WTC11 (cell line): ENCODE measurements at regions not wholly inside any gene's neighbourhood (a gene's known extent, or its start where the extent isn't known, plus 50 kb on each side); places are given as distances from the start of the nearest gene placed in this dataset.

Experiments used
- ATAC-seq: fragments of 200-7000 bp; cut with Tn5 transposase; 2 replicates; pipeline ENCODE4 v1.10.0; 2021; ENCODE audit warnings: mild to moderate bottlenecking, moderate library complexity
- CTCF ChIA-PET: fragments of 300-600 bp; sonication (Branson Sonifier 250); formaldehyde crosslinking; loops from one replicate; lab custom pipeline; 2021; ENCODE audit warnings: antibody characterized with exemption; lab: Charles Lee
- POLR2A ChIA-PET: fragments of 350-600 bp; sonication (Branson Sonifier 250); formaldehyde crosslinking; loops from one replicate; lab custom pipeline; 2021; ENCODE audit warnings: antibody characterized with exemption; lab: Charles Lee
- DNase-seq: peaks from one replicate; pipeline ENCODE4 v3.0.0; 2021; ENCODE audit warnings: low spot score
- H3K27ac Mint-ChIP-seq: 2 replicates; pipeline ENCODE4 v1.8.0; 2021; ENCODE audit warnings: mixed read lengths
- H3K27me3 Mint-ChIP-seq: 2 replicates; pipeline ENCODE4 v1.8.0; 2021; ENCODE audit warnings: low read depth, mild to moderate bottlenecking, moderate library complexity, mixed read lengths
- H3K36me3 Mint-ChIP-seq: 2 replicates; pipeline ENCODE4 v1.8.0; 2021; ENCODE audit warnings: mixed read lengths
- H3K4me1 Mint-ChIP-seq: 2 replicates; pipeline ENCODE4 v1.8.0; 2022; ENCODE audit warnings: mixed read lengths
- H3K4me3 Mint-ChIP-seq: 2 replicates; pipeline ENCODE4 v1.8.0; 2021; ENCODE audit warnings: mild to moderate bottlenecking, moderate library complexity, mixed read lengths
- H3K9me3 Mint-ChIP-seq: 2 replicates; pipeline ENCODE4 v1.8.0; 2021; ENCODE audit warnings: mixed read lengths
- ATF1 ChIP-seq: sonication (generic); formaldehyde crosslinking; IDR thresholded peaks from 2 replicates; pipeline ENCODE4 v1.8.1; 2023; ENCODE audit warnings: mild to moderate bottlenecking, moderate library complexity, missing genetic modification reagents
- CREB1 ChIP-seq: sonication (generic); formaldehyde crosslinking; IDR thresholded peaks from 2 replicates; pipeline ENCODE4 v1.8.0; 2023; ENCODE audit warnings: mild to moderate bottlenecking, missing genetic modification reagents
- FOXJ3 ChIP-seq: sonication (generic); formaldehyde crosslinking; IDR thresholded peaks from 2 replicates; pipeline ENCODE4 v1.9.0; 2021; ENCODE audit warnings: missing genetic modification reagents, mild to moderate bottlenecking, borderline replicate concordance
- GTF2I ChIP-seq: fragments of 250-450 bp; sonication (Bioruptor Pico); conservative IDR thresholded peaks from 2 replicates; pipeline ENCODE4 v1.4.0; 2021; ENCODE audit warnings: mild to moderate bottlenecking
- MYBL2 ChIP-seq: sonication (generic); formaldehyde crosslinking; IDR thresholded peaks from 2 replicates; pipeline ENCODE4 v1.8.1; 2023; ENCODE audit warnings: mild to moderate bottlenecking, moderate library complexity, missing genetic modification reagents
- NFATC4 ChIP-seq: fragments of 250-450 bp; sonication (Bioruptor Pico); IDR thresholded peaks from 2 replicates; pipeline ENCODE4 v1.9.0; 2021; ENCODE audit warnings: mild to moderate bottlenecking
- NFYB ChIP-seq: sonication (generic); formaldehyde crosslinking; conservative IDR thresholded peaks from 2 replicates; pipeline ENCODE4 v1.8.0; 2022; ENCODE audit warnings: low read depth, missing genetic modification reagents
- NR2C2 ChIP-seq: sonication (generic); formaldehyde crosslinking; IDR thresholded peaks from 2 replicates; pipeline ENCODE4 v1.8.0; 2022; ENCODE audit warnings: mild to moderate bottlenecking, missing genetic modification reagents
- PRRX2 ChIP-seq: fragments of 250-450 bp; sonication (Bioruptor Pico); IDR thresholded peaks from 2 replicates; pipeline ENCODE4 v1.8.0; 2021; ENCODE audit warnings: mild to moderate bottlenecking
- TEAD4 ChIP-seq: sonication (generic); formaldehyde crosslinking; IDR thresholded peaks from 2 replicates; pipeline ENCODE4 v1.8.0; 2022; ENCODE audit warnings: mild to moderate bottlenecking, missing genetic modification reagents
- ZBTB43 ChIP-seq: sonication (generic); formaldehyde crosslinking; IDR thresholded peaks from 2 replicates; pipeline ENCODE4 v1.8.1; 2023; ENCODE audit warnings: mild to moderate bottlenecking, missing genetic modification reagents
- ZNF219 ChIP-seq: sonication (generic); formaldehyde crosslinking; IDR thresholded peaks from 2 replicates; pipeline ENCODE4 v1.8.0; 2023; ENCODE audit warnings: missing genetic modification reagents, mild to moderate bottlenecking, borderline replicate concordance
- ZNF263 ChIP-seq: sonication (generic); formaldehyde crosslinking; IDR thresholded peaks from 2 replicates; pipeline ENCODE4 v1.8.1; 2022; ENCODE audit warnings: low read depth, mild to moderate bottlenecking, moderate library complexity, missing genetic modification reagents
- ZNF317 ChIP-seq: sonication (generic); formaldehyde crosslinking; IDR thresholded peaks from 2 replicates; pipeline ENCODE4 v1.8.1; 2023; ENCODE audit warnings: low read depth, mild to moderate bottlenecking, moderate library complexity, missing genetic modification reagents, borderline replicate concordance
- TF ChIP-seq, protein P1 (sequence below): sonication (generic); formaldehyde crosslinking; IDR thresholded peaks from 2 replicates; pipeline ENCODE4 v1.8.0; 2023; ENCODE audit warnings: missing genetic modification reagents
- TF ChIP-seq, protein P2 (sequence below): sonication (generic); formaldehyde crosslinking; conservative IDR thresholded peaks from 2 replicates; pipeline ENCODE4 v1.8.1; 2023; ENCODE audit warnings: mild to moderate bottlenecking, low read depth, missing genetic modification reagents, moderate library complexity

GRCh38 chr6:90928051-90928450, 341.2 kb upstream of the MAP3K7 start (continued):
- no peak for TF ChIP-seq TEAD4 (CRISPR knock-in tag)

DNA sequence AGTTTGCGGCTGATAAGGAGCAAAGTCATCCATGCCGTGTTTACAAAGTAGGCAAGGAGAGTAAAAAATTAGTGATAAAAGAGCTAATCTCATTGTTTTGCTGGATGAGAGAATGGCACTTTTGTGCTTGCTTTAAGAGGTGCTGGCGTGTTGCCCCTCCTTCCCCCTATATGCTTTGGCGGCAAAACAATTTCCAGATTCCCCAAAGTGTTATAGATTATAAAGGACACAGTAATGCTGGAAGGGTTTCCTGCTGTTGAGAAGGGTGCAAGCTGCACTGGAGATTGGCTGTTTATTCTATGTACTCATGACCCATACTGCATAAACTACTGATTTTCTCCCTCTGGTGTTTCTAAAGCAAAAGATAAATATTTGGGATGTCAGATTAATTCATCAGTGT, 338.9 kb upstream of the MAP3K7 start:
- Mint-ChIP-seq H3K4me1 (peaks cover 19% of the 10 kb centered on the region), H3K27ac (no peak overlapping the region), H3K4me3 (no peak overlapping the region), H3K27me3 (no peaks in the 10 kb centered on the region), H3K36me3 (no peaks in the 10 kb centered on the region), H3K9me3 (no peaks in the 10 kb centered on the region)
- no peak for DNase-seq
- ATAC-seq: no peak
- ChIA-PET CTCF (no interaction called here), POLR2A (no interaction called here)
- TF ChIP-seq MYBL2 (no peak), NFATC4 (CRISPR knock-in tag) (no peak), CREB1 (no peak), GTF2I (CRISPR knock-in tag) (no peak), ZNF317 (no peak), ZNF219 (CRISPR knock-in tag) (no peak), FOXJ3 (CRISPR knock-in tag) (no peak)

- TF ChIP-seq, protein P1, sequence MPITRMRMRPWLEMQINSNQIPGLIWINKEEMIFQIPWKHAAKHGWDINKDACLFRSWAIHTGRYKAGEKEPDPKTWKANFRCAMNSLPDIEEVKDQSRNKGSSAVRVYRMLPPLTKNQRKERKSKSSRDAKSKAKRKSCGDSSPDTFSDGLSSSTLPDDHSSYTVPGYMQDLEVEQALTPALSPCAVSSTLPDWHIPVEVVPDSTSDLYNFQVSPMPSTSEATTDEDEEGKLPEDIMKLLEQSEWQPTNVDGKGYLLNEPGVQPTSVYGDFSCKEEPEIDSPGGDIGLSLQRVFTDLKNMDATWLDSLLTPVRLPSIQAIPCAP (CRISPR knock-in tag): no peak
- TF ChIP-seq PRRX2 (CRISPR knock-in tag) (no peak), GTF2I (CRISPR knock-in tag) (no peak), ATF1 (no peak), NFYB (CRISPR knock-in tag) (no peak), ZBTB43 (no peak)
- Mint-ChIP-seq H3K27ac (no peak overlapping the region), H3K4me3 (no peak overlapping the region), H3K27me3 (no peaks in the 10 kb centered on the region), H3K9me3 (no peaks in the 10 kb centered on the region), H3K4me1 (no peaks in the 10 kb centered on the region), H3K36me3 (no peaks in the 10 kb centered on the region)
- POLR2A ChIA-PET: no interaction called here
- ATAC-seq (no peak), DNase-seq (no peak)
- CTCF ChIA-PET: interaction anchor here (0.6 kb wide), 1 partner anchor 312 kb away, joined by 3 read pairs; no protein-coding TSS in a partner anchor
These were observed 335.5 kb upstream of the MAP3K7 start for GRCh38 chr6:90922325-90922724.

- no peak for DNase-seq
- H3K27ac Mint-ChIP-seq: no peak overlapping the region
- POLR2A ChIA-PET: no interaction called here
- CTCF ChIA-PET: no interaction called here
- H3K9me3 Mint-ChIP-seq: peaks cover 39% of the 10 kb centered on the region
- peaks cover 24% of the 10 kb centered on the region for H3K36me3 Mint-ChIP-seq
- ATAC-seq: no peak
- H3K4me1 Mint-ChIP-seq: 0 out of 2 replicates have a peak, but pooled peaks cover 2% of the 10 kb centered on the region
- no peak overlapping the region for H3K4me3 Mint-ChIP-seq
- H3K27me3 Mint-ChIP-seq: no peaks in the 10 kb centered on the region; the same call in 1 of the 2 replicates
- TF ChIP-seq, protein P2, sequence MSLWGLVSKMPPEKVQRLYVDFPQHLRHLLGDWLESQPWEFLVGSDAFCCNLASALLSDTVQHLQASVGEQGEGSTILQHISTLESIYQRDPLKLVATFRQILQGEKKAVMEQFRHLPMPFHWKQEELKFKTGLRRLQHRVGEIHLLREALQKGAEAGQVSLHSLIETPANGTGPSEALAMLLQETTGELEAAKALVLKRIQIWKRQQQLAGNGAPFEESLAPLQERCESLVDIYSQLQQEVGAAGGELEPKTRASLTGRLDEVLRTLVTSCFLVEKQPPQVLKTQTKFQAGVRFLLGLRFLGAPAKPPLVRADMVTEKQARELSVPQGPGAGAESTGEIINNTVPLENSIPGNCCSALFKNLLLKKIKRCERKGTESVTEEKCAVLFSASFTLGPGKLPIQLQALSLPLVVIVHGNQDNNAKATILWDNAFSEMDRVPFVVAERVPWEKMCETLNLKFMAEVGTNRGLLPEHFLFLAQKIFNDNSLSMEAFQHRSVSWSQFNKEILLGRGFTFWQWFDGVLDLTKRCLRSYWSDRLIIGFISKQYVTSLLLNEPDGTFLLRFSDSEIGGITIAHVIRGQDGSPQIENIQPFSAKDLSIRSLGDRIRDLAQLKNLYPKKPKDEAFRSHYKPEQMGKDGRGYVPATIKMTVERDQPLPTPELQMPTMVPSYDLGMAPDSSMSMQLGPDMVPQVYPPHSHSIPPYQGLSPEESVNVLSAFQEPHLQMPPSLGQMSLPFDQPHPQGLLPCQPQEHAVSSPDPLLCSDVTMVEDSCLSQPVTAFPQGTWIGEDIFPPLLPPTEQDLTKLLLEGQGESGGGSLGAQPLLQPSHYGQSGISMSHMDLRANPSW (CRISPR knock-in tag): no peak
- no peak for TF ChIP-seq NFATC4 (CRISPR knock-in tag)
- TF ChIP-seq NR2C2 (CRISPR knock-in tag): no peak
- TF ChIP-seq ZNF263 (CRISPR knock-in tag): no peak
These were observed 331.5 kb upstream of the MAP3K7 start for GRCh38 chr6:90918361-90918760.
